ENCODE measurements at regions not wholly inside any gene's neighbourhood (a gene's known extent, or its start where the extent isn't known, plus 50 kb on each side); places are given as distances from the start of the nearest gene placed in this dataset.

GRCh38 chr10:128443925-128444518 lies 317.8 kb upstream of the MKI67 start:
- no peaks in the 10 kb centered on the region for H3K4me1 ChIP-seq (ENCODE audit: insufficient read depth, low read length)
- peaks cover 5% of the 10 kb centered on the region for H3K27me3 ChIP-seq (ENCODE audit: insufficient read depth, low read length, poor library complexity)
- no peaks in the 10 kb centered on the region for H3K36me3 ChIP-seq (ENCODE audit: insufficient read depth, low read length)
- H3K27ac ChIP-seq (ENCODE audit: low read length): no peak overlapping the region
- no peak overlapping the region for H2AFZ ChIP-seq (ENCODE audit: low read depth, low read length)
- no peaks in the 10 kb centered on the region for H4K20me1 ChIP-seq (ENCODE audit: insufficient read depth, low read length)
- TF ChIP-seq EZH2 (IDR thresholded peaks at IDR 0.05; ENCODE audit: borderline replicate concordance, low read depth, low read length, severe bottlenecking) (no peak), CTCF (IDR thresholded peaks at IDR 0.05; ENCODE audit: borderline replicate concordance, extremely low read depth, low read length, poor library complexity, severe bottlenecking) (no peak)
- H3K4me2 ChIP-seq (ENCODE audit: insufficient read depth, low read length): no peak overlapping the region
- H3K9me3 ChIP-seq (ENCODE audit: insufficient read depth, low read length, severe bottlenecking): no peaks in the 10 kb centered on the region
- no peaks in the 10 kb centered on the region for H3K79me2 ChIP-seq (ENCODE audit: insufficient read depth, low read length)
- DNase-seq: no peak
- H3K4me3 ChIP-seq (ENCODE audit: low read depth in 1 of 2, low read length in 2 of 2): no peak overlapping the region
- H3K9ac ChIP-seq (ENCODE audit: low read depth, low read length): no peak overlapping the region
- ATAC-seq (ENCODE audit: insufficient read depth, low read depth): no peak

GRCh38 chr10:128448796-128449195 lies 322.6 kb upstream of the MKI67 start:
- no peaks in the 10 kb centered on the region for H3K79me2 ChIP-seq (ENCODE audit: insufficient read depth, low read length)
- no peak for DNase-seq
- no peak overlapping the region for H2AFZ ChIP-seq (ENCODE audit: low read depth, low read length)
- peaks cover 7% of the 10 kb centered on the region for H3K27me3 ChIP-seq (ENCODE audit: insufficient read depth, low read length, poor library complexity)
- no peaks in the 10 kb centered on the region for H4K20me1 ChIP-seq (ENCODE audit: insufficient read depth, low read length)
- no peaks in the 10 kb centered on the region for H3K9me3 ChIP-seq (ENCODE audit: insufficient read depth, low read length, severe bottlenecking)
- H3K36me3 ChIP-seq (ENCODE audit: insufficient read depth, low read length): no peaks in the 10 kb centered on the region
- no peak overlapping the region for H3K4me2 ChIP-seq (ENCODE audit: insufficient read depth, low read length)
- no peaks in the 10 kb centered on the region for H3K4me1 ChIP-seq (ENCODE audit: insufficient read depth, low read length)
- H3K27ac ChIP-seq (ENCODE audit: low read length): no peak overlapping the region
- no peak overlapping the region for H3K4me3 ChIP-seq (ENCODE audit: low read depth in 1 of 2, low read length in 2 of 2)
- ATAC-seq (ENCODE audit: insufficient read depth, low read depth): no peak
- no peak overlapping the region for H3K9ac ChIP-seq (ENCODE audit: low read depth, low read length)
- TF ChIP-seq CTCF (IDR thresholded peaks at IDR 0.05; ENCODE audit: borderline replicate concordance, extremely low read depth, low read length, poor library complexity, severe bottlenecking) (no peak), EZH2 (IDR thresholded peaks at IDR 0.05; ENCODE audit: borderline replicate concordance, low read depth, low read length, severe bottlenecking) (no peak)

- ATAC-seq (ENCODE audit: insufficient read depth, low read depth): no peak
- Histone ChIP-seq H3K4me2 (ENCODE audit: insufficient read depth, low read length) (no peak overlapping the region), H3K27ac (ENCODE audit: low read length) (no peak overlapping the region), H3K79me2 (ENCODE audit: insufficient read depth, low read length) (no peaks in the 10 kb centered on the region), H3K4me3 (ENCODE audit: low read depth in 1 of 2, low read length in 2 of 2) (no peak overlapping the region), H3K4me1 (ENCODE audit: insufficient read depth, low read length) (no peaks in the 10 kb centered on the region), H3K27me3 (ENCODE audit: insufficient read depth, low read length, poor library complexity) (peaks cover 2% of the 10 kb centered on the region), H4K20me1 (ENCODE audit: insufficient read depth, low read length) (no peaks in the 10 kb centered on the region), H3K36me3 (ENCODE audit: insufficient read depth, low read length) (no peaks in the 10 kb centered on the region), H3K9ac (ENCODE audit: low read depth, low read length) (no peak overlapping the region), H2AFZ (ENCODE audit: low read depth, low read length) (no peak overlapping the region), H3K9me3 (ENCODE audit: insufficient read depth, low read length, severe bottlenecking) (no peaks in the 10 kb centered on the region)
- no peak for DNase-seq
- TF ChIP-seq CTCF (IDR thresholded peaks at IDR 0.05; ENCODE audit: borderline replicate concordance, extremely low read depth, low read length, poor library complexity, severe bottlenecking) (no peak), EZH2 (IDR thresholded peaks at IDR 0.05; ENCODE audit: borderline replicate concordance, low read depth, low read length, severe bottlenecking) (no peak)
These were observed 325.7 kb upstream of the MKI67 start for GRCh38 chr10:128451879-128452278.
